ENCODE measurements at regions not wholly inside any gene's neighbourhood (a gene's known extent, or its start where the extent isn't known, plus 50 kb on each side); places are given as distances from the start of the nearest gene placed in this dataset.
A peak's percentile ranks its signal among the peaks of the same experiment; 100 is the strongest.

- DNase-seq (ENCODE audit: low read depth) = peak; percentile 36
Measured at GRCh38 chr14:71498212-71498611, 434.0 kb upstream of the RGS6 start.

DNA sequence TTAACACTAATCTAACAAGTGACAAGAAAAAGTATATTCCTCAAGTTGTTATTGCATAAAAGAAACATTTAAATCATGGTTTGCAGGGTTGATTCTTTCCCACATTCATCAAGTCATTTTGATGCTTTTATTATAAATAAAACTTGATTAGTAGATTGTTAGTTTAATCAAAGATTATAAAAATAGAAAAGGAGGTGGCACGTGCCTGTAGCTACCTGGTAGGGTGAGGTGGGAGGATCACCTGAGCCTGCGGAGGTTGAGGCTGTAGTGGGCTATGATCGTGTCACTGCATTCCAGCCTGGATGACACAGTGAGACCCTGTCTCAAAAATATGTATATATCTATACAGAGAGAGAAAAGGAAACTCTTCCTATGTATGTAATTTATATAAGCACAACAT is 433.2 kb upstream of the RGS6 start:
- DNase-seq (ENCODE audit: low read depth) = no peak

- no peak for DNase-seq (ENCODE audit: low read depth)
Measured at GRCh38 chr14:71507681-71508080, 424.5 kb upstream of the RGS6 start.

DNA sequence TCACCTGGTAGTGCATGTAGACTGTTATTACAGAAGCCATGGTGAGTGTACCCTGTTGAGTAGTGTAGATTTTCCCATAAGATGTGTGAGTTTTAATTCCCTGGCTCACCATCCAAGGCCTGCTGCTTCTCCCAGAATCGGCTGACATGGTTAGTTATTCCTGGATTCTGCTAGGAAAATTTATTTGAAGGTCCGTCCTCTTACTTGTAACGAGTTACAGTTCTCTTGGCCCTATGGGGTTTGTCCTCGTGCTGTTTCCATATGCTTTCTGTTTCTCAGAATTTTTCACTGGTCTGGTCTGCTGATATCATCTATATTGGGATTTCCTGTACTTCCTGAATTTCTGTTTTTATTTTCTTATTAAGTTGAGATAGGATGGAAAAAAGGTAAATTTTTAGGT is 423.3 kb upstream of the RGS6 start:
- no peak for DNase-seq (ENCODE audit: low read depth)

DNA sequence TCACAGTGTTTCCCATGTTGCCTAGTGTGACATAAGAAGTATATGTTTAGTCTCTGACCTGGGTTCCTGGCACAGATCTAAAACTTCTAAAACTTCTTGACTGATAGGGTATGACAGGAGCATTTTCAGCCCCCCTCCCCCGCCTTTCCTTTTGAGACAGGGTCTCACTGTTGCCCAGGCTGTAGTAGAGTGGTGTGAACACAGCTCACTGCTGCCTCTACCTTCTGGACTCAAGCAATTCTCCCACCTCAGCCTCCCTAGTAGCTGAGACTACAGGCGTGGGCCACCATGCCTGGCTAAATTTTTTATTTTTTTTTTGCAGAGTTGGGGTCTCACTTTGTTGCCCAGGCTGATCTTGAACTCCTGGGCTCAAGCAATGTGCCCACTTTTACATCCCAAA is 421.1 kb upstream of the RGS6 start:
- DNase-seq (ENCODE audit: low read depth) = no peak

DNA sequence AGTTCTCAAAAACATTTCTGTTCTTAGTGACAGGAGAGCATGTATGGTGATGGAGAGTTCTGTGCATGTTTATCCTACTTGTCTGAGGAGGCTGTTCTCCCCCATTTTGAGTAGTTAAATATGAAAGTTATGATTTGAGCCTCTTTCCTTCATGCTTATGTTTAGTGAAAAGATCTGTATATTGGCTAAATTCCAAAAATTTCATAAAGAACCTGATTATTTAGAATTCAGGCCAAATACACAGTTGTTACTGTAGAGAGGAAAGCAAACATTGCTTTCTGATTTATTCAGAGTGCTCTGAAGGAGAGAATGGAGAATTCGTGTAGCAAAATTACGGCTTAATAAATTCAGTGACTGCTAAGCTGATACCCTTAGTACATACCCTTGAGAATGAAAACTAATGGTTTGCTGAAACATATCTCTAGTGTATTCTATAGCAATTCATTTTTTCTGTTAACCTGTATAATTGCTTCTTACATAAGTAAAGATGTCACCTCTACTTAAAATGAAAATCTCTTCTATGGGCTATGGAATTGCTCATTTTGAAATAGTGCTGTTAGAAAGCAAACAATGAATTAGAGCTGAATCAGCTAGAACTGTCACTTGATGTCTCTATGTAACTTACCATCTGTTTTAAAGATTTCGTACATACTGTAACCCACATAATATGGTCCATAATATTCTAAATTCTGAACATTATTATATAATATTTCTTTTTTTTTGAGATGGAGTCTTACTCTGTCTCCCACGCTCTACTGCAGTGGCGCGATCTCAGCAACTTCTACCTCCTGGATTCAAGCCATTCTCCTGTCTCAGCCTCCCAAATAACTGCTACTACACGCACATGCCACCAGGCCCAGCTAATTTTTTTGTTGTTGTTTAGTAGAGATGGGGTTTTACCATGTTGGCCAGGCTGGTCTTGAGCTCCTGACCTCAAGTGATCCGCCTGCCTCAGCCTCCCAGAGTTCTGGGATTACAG is 417.0 kb upstream of the RGS6 start:
- DNase-seq (ENCODE audit: low read depth) = no peak

DNA sequence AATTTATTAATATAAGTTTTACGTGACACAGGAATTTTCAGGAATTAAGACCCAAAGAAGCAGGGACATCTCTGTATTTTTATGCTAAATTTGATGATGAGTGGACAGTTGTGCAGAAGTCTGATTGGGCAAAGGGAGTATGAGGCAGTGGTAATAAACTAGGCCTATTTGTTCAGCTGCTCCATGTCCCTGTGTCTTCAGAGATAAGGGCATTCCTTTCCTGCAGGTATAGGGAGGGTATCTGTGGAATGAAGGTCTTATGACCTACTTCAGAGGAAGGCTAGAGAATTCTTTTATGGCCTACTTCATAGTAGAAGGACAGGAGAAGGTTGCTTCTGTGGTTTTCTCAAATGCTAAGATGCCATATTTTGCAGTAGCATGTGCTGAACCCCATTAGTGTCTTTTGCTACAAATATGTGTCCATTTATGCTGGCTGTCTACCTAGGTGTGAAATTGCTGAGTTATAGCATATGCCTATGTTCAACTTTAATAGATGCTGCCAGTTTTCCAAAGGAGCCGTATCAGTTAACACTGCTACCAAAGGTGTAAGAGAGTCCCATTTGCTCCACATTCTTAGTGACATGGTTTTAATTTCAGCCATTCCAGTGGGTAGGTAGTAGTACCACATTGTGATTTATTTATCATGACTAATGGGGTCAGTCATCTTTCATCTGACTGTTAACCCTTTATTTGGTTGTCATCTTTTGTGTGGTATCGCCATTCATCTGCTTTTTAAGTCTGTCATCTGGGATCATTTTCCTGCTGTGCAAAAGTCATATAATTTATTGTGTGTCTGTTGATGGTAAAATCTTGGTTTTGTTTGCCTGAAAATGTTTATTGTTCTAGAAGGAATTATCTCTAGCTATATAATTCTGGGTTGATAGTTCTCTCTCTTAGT is 410.7 kb upstream of the RGS6 start:
- DNase-seq (ENCODE audit: low read depth) = no peak

GRCh38 chr14:71523630-71524319 is 408.5 kb upstream of the RGS6 start:
- no peak for DNase-seq (ENCODE audit: low read depth)

DNA sequence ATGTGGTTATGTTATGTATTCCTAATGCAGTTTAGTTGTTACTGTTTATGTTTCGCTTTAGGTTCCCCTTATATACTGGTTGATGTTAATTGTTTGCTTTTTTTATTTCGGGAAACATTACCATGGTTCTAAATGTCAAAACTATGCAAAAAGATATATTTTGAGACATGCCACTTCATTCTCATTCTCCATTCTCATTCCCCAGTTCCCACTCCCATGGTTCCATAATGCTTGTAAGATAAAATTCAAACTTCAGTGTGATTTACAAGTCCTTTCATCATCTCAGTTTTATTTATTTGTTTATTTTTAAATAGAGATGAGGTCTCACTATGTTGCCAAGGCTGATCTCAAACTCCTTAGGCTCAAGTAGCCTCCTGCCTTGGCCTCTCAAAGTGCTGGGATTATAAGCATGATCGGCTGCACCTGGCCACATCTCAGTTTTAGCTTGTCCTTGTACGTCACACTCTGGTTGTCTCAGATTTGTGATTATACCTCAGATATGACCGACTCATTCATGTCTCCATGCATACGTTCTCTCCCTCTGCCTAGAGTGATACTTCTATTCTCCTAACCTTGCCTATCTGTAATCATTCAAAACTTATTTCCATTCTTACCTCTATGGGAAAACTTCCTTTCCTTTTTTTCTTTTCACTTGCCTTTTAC is 407.8 kb upstream of the RGS6 start:
- DNase-seq (ENCODE audit: low read depth) = no peak

DNA sequence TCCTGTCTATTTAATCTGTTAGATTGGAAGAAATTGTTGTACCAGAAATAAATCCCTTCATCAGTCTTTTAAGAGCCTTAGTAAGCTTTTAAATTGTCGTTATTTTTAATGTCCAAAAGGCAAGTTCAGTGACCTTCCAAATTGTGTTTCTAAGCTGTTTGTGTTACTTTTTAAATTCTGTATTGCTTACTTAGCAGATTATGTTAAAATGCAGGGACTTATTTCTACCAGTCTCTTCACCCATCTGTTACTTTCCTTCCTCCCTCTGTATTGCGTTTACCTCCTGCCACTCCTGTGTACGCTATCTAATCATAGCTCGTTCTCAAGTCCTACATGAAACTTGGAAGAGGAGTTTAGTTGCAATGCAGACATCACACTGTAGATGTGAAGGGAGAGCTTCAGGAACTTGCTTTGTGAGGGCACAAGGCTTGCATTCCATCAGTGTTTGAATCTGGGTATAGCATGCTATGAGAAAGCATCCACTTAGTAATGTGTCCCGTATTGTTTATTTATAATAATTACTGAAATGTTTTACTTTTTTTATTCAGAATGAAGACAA is 406.5 kb upstream of the RGS6 start:
- DNase-seq (ENCODE audit: low read depth) = peak; percentile 34

GRCh38 chr14:71526388-71526787 is 405.8 kb upstream of the RGS6 start:
- no peak for DNase-seq (ENCODE audit: low read depth)

DNA sequence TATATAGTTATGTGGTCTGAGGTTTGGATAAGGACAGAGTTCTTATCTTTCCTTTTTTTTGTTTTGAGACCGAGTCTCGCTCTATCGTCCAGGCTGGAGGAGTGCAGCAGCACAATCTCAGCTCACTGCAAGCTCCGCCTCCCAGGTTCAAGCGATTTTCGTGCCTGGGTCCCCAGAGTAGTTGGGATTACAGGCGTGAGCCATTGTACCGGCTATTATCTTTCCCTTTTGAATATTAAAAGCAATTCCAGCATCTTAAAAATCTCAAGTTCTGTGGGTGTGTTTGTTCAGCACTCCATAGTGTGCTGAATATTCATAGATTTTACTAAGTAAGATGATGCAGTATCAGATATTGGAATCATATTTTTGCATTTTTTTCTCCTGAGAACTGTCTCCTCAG is 404.4 kb upstream of the RGS6 start:
- peak; percentile 41 for DNase-seq (ENCODE audit: low read depth)

DNA sequence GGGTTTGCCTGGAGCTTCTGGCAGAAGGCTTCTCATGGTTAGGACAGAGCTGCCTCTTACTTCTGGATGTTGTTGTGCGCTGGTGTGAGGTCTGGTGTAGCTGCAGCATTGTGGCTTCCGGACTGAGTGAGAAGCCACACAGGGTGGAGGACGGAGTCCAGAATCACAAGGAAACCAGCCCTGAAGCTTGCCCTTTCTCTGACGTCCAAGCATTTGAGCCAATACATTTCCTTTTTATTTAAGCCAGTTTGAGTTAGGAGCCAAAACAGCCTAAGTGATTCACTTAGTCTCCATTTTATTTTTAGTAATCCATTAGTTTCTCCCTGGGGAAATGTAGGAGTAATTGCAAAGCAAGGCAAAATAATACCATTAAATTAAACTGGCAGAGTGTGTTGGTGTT is 402.4 kb upstream of the RGS6 start:
- no peak for DNase-seq (ENCODE audit: low read depth)

GRCh38 chr14:71532344-71532743 is 399.9 kb upstream of the RGS6 start:
- peak; percentile 48 for DNase-seq (ENCODE audit: low read depth)

- no peak for DNase-seq (ENCODE audit: low read depth)
Measured at GRCh38 chr14:71532790-71533189, 399.4 kb upstream of the RGS6 start.

- peak; percentile 64 for DNase-seq (ENCODE audit: low read depth)
Measured at GRCh38 chr14:71533390-71533789, 398.8 kb upstream of the RGS6 start.

- DNase-seq (ENCODE audit: low read depth) = no peak
Measured at GRCh38 chr14:71533800-71534199, 398.4 kb upstream of the RGS6 start.

DNA sequence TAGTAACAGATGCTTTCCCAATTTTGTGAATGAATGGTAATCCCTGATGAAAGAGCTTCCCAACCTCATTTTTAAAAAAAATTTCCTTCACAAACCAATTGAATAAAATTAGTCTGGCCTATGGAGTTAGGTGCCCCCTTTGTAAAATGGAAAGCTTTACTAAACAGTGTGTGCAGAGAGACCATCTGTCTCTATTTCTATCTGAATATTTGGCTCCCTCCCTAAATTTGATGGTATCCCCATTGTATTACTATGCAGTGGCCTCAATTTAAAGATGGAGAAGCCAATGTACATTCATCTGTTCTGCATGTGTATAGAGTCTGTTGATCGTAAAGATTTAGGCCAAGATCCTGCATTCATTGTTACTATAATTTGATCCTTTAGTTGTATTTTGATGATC is 397.7 kb upstream of the RGS6 start:
- no peak for DNase-seq (ENCODE audit: low read depth)

GRCh38 chr14:71536015-71536740 is 396.1 kb upstream of the RGS6 start:
- no peak for DNase-seq (ENCODE audit: low read depth)

DNA sequence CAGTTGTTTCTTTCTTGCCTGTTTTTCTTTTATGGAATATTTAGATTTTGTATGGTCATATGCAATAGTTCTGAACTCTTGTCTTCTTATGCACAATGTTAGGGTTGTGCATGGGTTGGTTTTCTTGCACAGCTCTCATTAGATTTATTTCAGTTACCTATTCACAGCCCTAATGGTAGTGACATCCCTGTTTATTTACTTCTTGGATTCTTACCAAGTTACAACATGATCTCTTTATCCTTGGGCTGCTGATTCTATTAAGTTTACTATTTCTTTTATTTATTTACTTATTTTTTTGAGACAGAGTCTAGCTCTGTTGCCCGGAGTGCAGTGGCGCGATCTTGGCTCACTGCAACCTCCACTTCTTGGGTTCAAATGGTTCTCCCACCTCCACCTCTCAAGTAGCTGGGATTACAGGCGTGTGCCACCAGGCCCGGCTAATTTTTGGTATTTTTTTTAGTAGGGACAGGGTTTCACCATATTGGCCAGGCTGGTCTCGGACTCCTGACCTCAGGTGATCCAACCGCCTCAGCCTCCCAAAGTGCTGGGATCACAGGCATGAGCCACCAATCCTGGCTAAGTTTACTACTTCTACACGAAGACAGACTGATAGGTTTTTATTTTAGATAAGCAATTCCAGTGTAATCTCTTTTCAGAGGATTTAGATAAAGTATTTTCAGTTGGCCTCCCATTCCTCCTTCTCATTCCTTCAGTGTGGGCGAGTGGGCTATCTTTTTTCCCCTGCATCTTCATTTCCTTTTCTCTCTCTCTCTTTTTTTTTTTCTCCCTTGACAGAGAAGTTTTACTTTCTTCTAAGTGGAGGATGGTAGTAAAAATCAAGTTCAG is 395.1 kb upstream of the RGS6 start:
- DNase-seq (ENCODE audit: low read depth) = peak; percentile 49
